ENCODE measurements at regions not wholly inside any gene's neighbourhood (a gene's known extent, or its start where the extent isn't known, plus 50 kb on each side); places are given as distances from the start of the nearest gene placed in this dataset.

GRCh38 chr10:118960157-118961090 is 69.1 kb upstream of the NANOS1 start:
- TF ChIP-seq PBX3 (IDR thresholded peaks at IDR 0.05) (no peak), CTCF (IDR thresholded peaks at IDR 0.05) (no peak), FOXM1 (IDR thresholded peaks at IDR 0.05; ENCODE audit: low read depth) (no peak), NFIC (IDR thresholded peaks at IDR 0.05; ENCODE audit: borderline replicate concordance) (no peak), USF1 (IDR thresholded peaks at IDR 0.05; ENCODE audit: borderline replicate concordance, low read depth) (no peak), YY1 (IDR thresholded peaks at IDR 0.05; ENCODE audit: low read depth) (no peak), REST (IDR thresholded peaks at IDR 0.05; ENCODE audit: low read depth, low read length) (no peak), POLR2AphosphoS5 (IDR thresholded peaks at IDR 0.05; ENCODE audit: low read depth, low read length) (no peak), RXRA (IDR thresholded peaks at IDR 0.05; ENCODE audit: borderline replicate concordance, low read depth) (no peak), ZBTB33 (IDR thresholded peaks at IDR 0.05; ENCODE audit: borderline replicate concordance, low read depth) (no peak)
